ENCODE measurements at regions not wholly inside any gene's neighbourhood (a gene's known extent, or its start where the extent isn't known, plus 50 kb on each side); places are given as distances from the start of the nearest gene placed in this dataset.

DNA sequence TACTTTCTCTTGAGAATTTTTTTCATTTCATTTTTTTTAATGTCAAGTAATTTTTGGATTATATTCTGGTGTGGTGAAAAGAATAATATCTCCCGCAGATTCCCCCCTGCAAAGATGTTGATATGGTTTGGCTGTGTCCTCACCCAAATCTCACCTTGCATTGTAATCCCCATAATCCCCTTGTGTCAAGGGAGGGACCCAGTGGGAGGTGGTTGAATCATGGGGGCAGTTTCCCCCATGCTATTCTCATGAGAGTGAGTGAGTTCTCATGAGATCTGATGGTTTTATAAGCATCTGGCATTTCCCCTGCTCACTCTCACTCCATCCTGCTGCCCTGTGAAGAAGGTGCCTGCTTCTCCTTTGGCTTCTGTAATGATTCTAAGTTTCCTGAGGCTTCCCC, 58.7 kb upstream of the PMEPA1 start:
- DNase-seq (ENCODE audit: low read depth in 2 of 2): no peak

- no peak for DNase-seq (ENCODE audit: low read depth in 2 of 2)
These were observed 57.6 kb upstream of the PMEPA1 start for GRCh38 chr20:57767441-57767840.

DNA sequence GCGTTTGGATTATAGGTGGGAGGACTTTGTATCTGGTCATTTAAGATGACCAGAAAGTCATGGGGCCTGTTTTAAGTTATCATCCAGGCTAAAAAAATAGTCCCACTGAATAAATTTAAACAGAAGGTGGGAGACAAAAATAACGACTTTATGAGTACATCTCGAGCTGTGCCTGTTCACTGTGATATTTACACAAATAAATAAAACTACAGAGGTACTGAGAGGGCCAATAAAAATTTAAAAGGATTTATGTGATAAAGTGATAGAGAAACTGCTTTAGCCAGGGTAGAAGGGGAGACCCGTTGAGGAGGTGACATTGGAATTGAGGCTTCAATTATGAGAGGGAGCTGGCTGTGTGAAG, 53.4 kb upstream of the PMEPA1 start:
- no peak for DNase-seq (ENCODE audit: low read depth in 2 of 2)

DNA sequence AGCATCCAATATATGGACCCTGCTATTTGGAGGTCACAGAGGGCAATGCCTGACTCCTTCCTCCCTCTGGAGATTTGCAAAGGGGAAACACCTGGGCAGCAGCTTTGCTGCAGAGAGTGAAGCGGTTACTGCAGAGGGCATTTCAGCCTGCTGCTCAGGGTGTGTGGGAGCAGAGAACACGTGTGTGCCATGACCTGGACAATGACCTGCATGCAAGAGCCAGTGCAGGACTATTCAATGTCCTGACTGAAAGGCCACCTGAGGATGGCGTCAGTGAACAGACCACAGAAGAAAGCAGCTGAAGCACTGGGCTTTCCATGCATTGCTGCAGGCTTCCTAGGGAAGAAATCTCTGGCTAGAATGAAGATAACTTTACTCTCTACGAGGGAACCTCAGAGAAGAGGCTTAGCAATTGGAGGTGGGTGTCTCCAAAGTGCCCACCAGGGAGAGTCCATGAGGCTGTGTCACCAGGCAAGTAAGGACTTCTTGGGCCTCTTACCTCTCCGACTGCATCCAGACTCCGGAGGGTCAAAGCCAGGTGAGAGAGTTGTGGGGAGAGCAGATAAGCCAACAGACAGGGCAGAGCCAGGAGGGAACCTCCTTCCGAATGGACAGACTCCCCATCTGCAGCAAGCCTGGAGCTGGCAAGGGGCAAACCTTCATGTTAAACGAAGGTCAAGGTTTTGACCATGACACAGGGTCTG, 52.9 kb upstream of the PMEPA1 start:
- DNase-seq (ENCODE audit: low read depth in 2 of 2): no peak

DNA sequence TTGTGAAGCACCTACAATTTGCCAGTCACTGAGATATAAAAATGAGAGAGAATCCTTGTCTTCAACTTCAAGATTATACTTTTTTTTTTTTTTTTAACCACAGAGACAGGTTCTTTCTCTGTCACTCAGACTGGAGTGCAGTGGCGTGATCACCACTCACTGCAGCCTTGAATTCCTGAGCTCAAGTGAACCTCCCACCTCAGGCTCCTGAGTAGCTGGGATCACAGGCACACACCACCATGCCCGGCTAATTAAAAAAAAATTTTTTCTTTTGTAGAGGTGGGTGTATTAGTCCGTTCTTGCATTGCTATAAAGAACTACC, 51.6 kb upstream of the PMEPA1 start:
- no peak for DNase-seq (ENCODE audit: low read depth in 2 of 2)

- DNase-seq (ENCODE audit: low read depth in 2 of 2): no peak
These were observed 51.0 kb upstream of the PMEPA1 start for GRCh38 chr20:57760698-57761412.

DNA sequence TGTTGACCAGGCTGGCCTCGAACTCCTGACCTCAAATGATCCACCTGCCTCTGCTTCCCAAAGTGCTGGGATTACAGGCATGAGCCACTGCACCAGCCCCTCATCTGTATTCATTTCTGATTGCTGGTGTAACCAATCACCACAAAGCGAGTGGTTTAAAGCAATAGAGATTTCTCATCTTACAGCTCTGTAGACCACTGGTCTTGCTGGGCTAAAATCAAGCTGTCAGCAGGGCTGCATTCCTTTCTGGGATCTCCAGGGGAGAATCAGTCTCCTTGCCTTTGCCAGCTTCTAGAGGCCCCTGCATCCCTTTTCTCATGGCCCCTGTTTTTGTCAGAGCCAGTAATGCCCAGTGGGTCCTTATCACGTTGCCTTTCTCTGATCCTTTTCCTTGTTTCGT, 49.9 kb upstream of the PMEPA1 start:
- no peak for DNase-seq (ENCODE audit: low read depth in 2 of 2)

Measured in stimulated activated CD8-positive, alpha-beta memory T cell treated with anti-CD3 and anti-CD28 coated beads, Interleukin-7, amount 100 ng/mL, for 1 hour (primary cell).